A549 (cell line): ENCODE measurements at regions not wholly inside any gene's neighbourhood (a gene's known extent, or its start where the extent isn't known, plus 50 kb on each side); places are given as distances from the start of the nearest gene placed in this dataset.

Source experiments
- ATAC-seq, 2 experiments: fragments of 200-7000 bp in 1 of 2; fragments of >200 bp in 1 of 2; cut with Nextera tagmentation in 1 of 2; cut with Tn5 transposase in 1 of 2; 3 replicates each; pipeline versions ENCODE4 v1.8.0 to v1.9.1; 2018 to 2020; ENCODE audit warnings: mild to moderate bottlenecking in 1 of 2, moderate library complexity in 1 of 2
- CTCF ChIA-PET: fragments of 300-600 bp; sonication (Branson Sonifier 250); formaldehyde crosslinking; extraction: SDS; loops from one replicate; lab custom pipeline; 2021; ENCODE audit warnings: antibody characterized with exemption, inconsistent platforms; lab: Yijun Ruan, JAX
- POLR2A ChIA-PET: fragments of 350-600 bp; formaldehyde crosslinking; extraction: SDS; loops from one replicate; lab custom pipeline; 2021; ENCODE audit warnings: antibody characterized with exemption, inconsistent platforms; lab: Yijun Ruan, JAX
- DNase-seq, 2 experiments: peaks; one replicate each; pipeline versions ENCODE4 v3.0.0 to v3.0.0-alpha.2; 2011 to 2016; ENCODE audit warnings: low read depth in 1 of 2, low spot score in 1 of 2
- FAIRE-seq: peaks from 2 replicates; lab custom pipeline; 2011; peaks lifted over from hg19 to GRCh38; lab: Jason Lieb, UNC
- H3K27ac ChIP-seq, 2 experiments: fragments of >200 bp; sonication (Bioruptor Twin); formaldehyde crosslinking; 3 replicates each; pipeline ENCODE4 v1.5.1; 2016 to 2017
- H3K4me1 ChIP-seq: fragments of >200 bp; sonication (Bioruptor Twin); formaldehyde crosslinking; 3 replicates; pipeline ENCODE4 v1.6.1; 2016
- H3K4me2 ChIP-seq: fragments of >200 bp; sonication (Bioruptor Twin); formaldehyde crosslinking; 3 replicates; pipeline ENCODE4 v1.6.1; 2016
- H3K4me3 ChIP-seq: fragments of >200 bp; sonication (Bioruptor Twin); formaldehyde crosslinking; 3 replicates; pipeline ENCODE4 v1.5.1; 2016
- H3K9me3 ChIP-seq: fragments of >200 bp; sonication (Bioruptor Twin); formaldehyde crosslinking; 3 replicates; pipeline ENCODE4 v1.6.1; 2016
- BHLHE40 ChIP-seq: IDR thresholded peaks from 2 replicates; pipeline ENCODE4 v1.6.1; 2012; ENCODE audit warnings: low read depth, low read length, inconsistent platforms
- CBX2 ChIP-seq: fragments of 200-600 bp; sonication (generic); IDR thresholded peaks from 2 replicates; pipeline ENCODE4 v1.6.1; 2016; ENCODE audit warnings: low read depth, mild to moderate bottlenecking, borderline replicate concordance
- CBX8 ChIP-seq: fragments of 200-600 bp; sonication (generic); IDR thresholded peaks from 2 replicates; pipeline ENCODE4 v1.6.1; 2016
- CHD4 ChIP-seq: fragments of 200-600 bp; sonication (generic); IDR thresholded peaks from 2 replicates; pipeline ENCODE4 v1.6.1; 2016; ENCODE audit warnings: antibody characterized with exemption, mild to moderate bottlenecking, borderline replicate concordance
- EP300 ChIP-seq, 2 experiments: fragments of >200 bp; sonication (Bioruptor Twin); formaldehyde crosslinking; IDR thresholded peaks; 2 replicates in 1 of 2; 3 replicates in 1 of 2; pipeline ENCODE4 v1.6.1; 2016 to 2017
- ESRRA ChIP-seq: fragments of 150-350 bp; IDR thresholded peaks from 2 replicates; pipeline ENCODE4 v1.6.1; 2014; ENCODE audit warnings: mild to moderate bottlenecking, low read length, borderline replicate concordance
- HDAC2 ChIP-seq: fragments of 200-600 bp; sonication (generic); IDR thresholded peaks from 2 replicates; pipeline ENCODE4 v1.6.1; 2016
- HOXB13 ChIP-seq: fragments of 250-450 bp; sonication (Bioruptor Pico); IDR thresholded peaks from 2 replicates; pipeline ENCODE4 v1.5.0; 2020; ENCODE audit warnings: low read depth, mild to moderate bottlenecking, moderate library complexity
- HOXB5 ChIP-seq: fragments of 250-450 bp; sonication (Bioruptor Pico); IDR thresholded peaks from 2 replicates; pipeline ENCODE4 v1.5.0; 2020; ENCODE audit warnings: mild to moderate bottlenecking, moderate library complexity
- JUN ChIP-seq, 2 experiments: fragments of >200 bp; sonication (Bioruptor Twin); formaldehyde crosslinking; IDR thresholded peaks; 2 replicates in 1 of 2; 3 replicates in 1 of 2; pipeline ENCODE4 v1.6.1; 2016 to 2017
- MAFK ChIP-seq: fragments of 450-650 bp; IDR thresholded peaks from 2 replicates; pipeline ENCODE4 v1.6.1; 2014; ENCODE audit not compliant: partially characterized antibody
- MAZ ChIP-seq: fragments of 150-350 bp; IDR thresholded peaks from 2 replicates; pipeline ENCODE4 v1.6.1; 2014; ENCODE audit warnings: antibody characterized with exemption, low read depth, low read length, borderline replicate concordance
- NR3C1 ChIP-seq: fragments of >200 bp; sonication (Bioruptor Twin); formaldehyde crosslinking; IDR thresholded peaks from 3 replicates; pipeline ENCODE4 v1.6.1; 2017
- PHF8 ChIP-seq: fragments of 200-600 bp; sonication (generic); IDR thresholded peaks from 2 replicates; pipeline ENCODE4 v1.6.1; 2016; ENCODE audit warnings: low read depth, mild to moderate bottlenecking, antibody characterized with exemption, moderate library complexity, borderline replicate concordance
- POLR2A ChIP-seq: IDR thresholded peaks from 2 replicates; pipeline ENCODE4 v1.6.1; 2012; ENCODE audit warnings: mild to moderate bottlenecking, low read length
- RAD21 ChIP-seq, 2 experiments: fragments of >200 bp in 1 of 2; sonication (Bioruptor Twin) in 1 of 2; formaldehyde crosslinking in 1 of 2; IDR thresholded peaks in 1 of 2; conservative IDR thresholded peaks in 1 of 2; 2 replicates in 1 of 2; 3 replicates in 1 of 2; pipeline ENCODE4 v1.6.1; 2012 to 2018; ENCODE audit warnings: inconsistent platforms in 1 of 2
- RNF2 ChIP-seq: fragments of 200-600 bp; sonication (generic); IDR thresholded peaks from 2 replicates; pipeline ENCODE4 v1.6.1; 2016; ENCODE audit warnings: low read depth, mild to moderate bottlenecking, antibody characterized with exemption, moderate library complexity, borderline replicate concordance
- SREBF2 ChIP-seq: fragments of 450-650 bp; IDR thresholded peaks from 2 replicates; pipeline ENCODE4 v1.6.1; 2014; ENCODE audit warnings: mild to moderate bottlenecking, moderate library complexity
- TFCP2L1 ChIP-seq: fragments of 250-450 bp; sonication (Bioruptor Pico); IDR thresholded peaks from 2 replicates; pipeline ENCODE4 v1.5.0; 2021; ENCODE audit warnings: mild to moderate bottlenecking
- ZFP36 ChIP-seq: fragments of 450-650 bp; IDR thresholded peaks from 2 replicates; pipeline ENCODE4 v1.6.1; 2014; ENCODE audit warnings: borderline replicate concordance; ENCODE audit not compliant: partially characterized antibody
- ZNF302 ChIP-seq: fragments of 250-450 bp; sonication (Bioruptor Pico); IDR thresholded peaks from 2 replicates; pipeline ENCODE4 v1.9.0; 2021; ENCODE audit warnings: inconsistent platforms, mild to moderate bottlenecking, moderate library complexity
- WGBS: methylation state at CpG from one replicate; pipeline ENCODE4 v1.1.6; 2017; ENCODE audit errors: missing lambda C conversion rate; 5-methylcytosine and 5-hydroxymethylcytosine counted together
- TF ChIP-seq, protein P1 (sequence below): IDR thresholded peaks from 2 replicates; pipeline ENCODE4 v1.6.1; 2012; ENCODE audit warnings: low read depth, borderline replicate concordance
- TF ChIP-seq, protein P2 (sequence below): fragments of 200-600 bp; sonication (generic); IDR thresholded peaks from 2 replicates; pipeline ENCODE4 v1.6.1; 2016; ENCODE audit warnings: antibody characterized with exemption, mild to moderate bottlenecking, moderate library complexity
- TF ChIP-seq, protein P3 (sequence below): fragments of 250-450 bp; sonication (Bioruptor Pico); IDR thresholded peaks from 2 replicates; pipeline ENCODE4 v1.5.0; 2020; ENCODE audit warnings: low read depth, mild to moderate bottlenecking, moderate library complexity
- TF ChIP-seq, protein P4 (sequence below): fragments of >200 bp; sonication (Bioruptor Twin); formaldehyde crosslinking; IDR thresholded peaks from 2 replicates; pipeline ENCODE4 v1.6.1; 2016
- TF ChIP-seq, protein P5 (sequence below): fragments of 250-450 bp; sonication (Bioruptor Pico); IDR thresholded peaks from 2 replicates; pipeline ENCODE4 v1.5.0; 2021; ENCODE audit warnings: mild to moderate bottlenecking, moderate library complexity, borderline replicate concordance
- TF ChIP-seq, protein P6 (sequence below): fragments of 450-650 bp; IDR thresholded peaks from 2 replicates; pipeline ENCODE4 v1.6.1; 2014; ENCODE audit warnings: antibody characterized with exemption

DNA sequence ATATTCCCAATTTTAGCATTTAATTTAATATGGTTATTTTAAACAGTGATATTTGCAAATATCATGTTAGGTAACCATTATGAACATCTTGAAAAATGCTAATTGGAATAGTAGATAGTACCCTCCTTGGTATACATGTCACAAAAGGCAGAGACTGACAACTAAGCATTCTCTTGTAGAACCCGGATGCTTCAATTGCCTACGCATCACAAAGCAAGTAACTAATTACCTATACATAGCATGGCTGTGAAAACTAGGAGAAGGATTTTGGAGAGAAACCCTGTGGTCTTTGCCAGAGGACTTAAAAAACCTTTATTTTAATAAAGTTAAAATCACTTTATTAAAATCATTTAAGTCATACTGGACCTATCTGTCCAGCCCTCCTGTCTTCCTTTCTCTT, 764.1 kb upstream of the TENM3 start:
- Histone ChIP-seq H3K27ac (no peak overlapping the region), H3K4me3 (no peak overlapping the region), H3K9me3 (no peaks in the 10 kb centered on the region), H3K4me2 (no peak overlapping the region), H3K4me1 (no peaks in the 10 kb centered on the region)
- DNase-seq (no peak), FAIRE-seq (no peak), ATAC-seq (no peak)
- TF ChIP-seq SREBF2 (no peak), HOXB13 (CRISPR knock-in tag) (no peak), RNF2 (no peak), CBX8 (no peak), RAD21 (conservative IDR thresholded peaks at IDR 0.05 in 1 of 2, IDR thresholded peaks at IDR 0.05 in 1 of 2) (no peak), JUN (IDR thresholded peaks at IDR 0.05) (no peak), PHF8 (no peak), ESRRA (no peak), ZFP36 (no peak), POLR2A (no peak), BHLHE40 (no peak)
- TF ChIP-seq, protein P1, sequence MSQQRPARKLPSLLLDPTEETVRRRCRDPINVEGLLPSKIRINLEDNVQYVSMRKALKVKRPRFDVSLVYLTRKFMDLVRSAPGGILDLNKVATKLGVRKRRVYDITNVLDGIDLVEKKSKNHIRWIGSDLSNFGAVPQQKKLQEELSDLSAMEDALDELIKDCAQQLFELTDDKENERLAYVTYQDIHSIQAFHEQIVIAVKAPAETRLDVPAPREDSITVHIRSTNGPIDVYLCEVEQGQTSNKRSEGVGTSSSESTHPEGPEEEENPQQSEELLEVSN, result no peak
- TF ChIP-seq, protein P2, sequence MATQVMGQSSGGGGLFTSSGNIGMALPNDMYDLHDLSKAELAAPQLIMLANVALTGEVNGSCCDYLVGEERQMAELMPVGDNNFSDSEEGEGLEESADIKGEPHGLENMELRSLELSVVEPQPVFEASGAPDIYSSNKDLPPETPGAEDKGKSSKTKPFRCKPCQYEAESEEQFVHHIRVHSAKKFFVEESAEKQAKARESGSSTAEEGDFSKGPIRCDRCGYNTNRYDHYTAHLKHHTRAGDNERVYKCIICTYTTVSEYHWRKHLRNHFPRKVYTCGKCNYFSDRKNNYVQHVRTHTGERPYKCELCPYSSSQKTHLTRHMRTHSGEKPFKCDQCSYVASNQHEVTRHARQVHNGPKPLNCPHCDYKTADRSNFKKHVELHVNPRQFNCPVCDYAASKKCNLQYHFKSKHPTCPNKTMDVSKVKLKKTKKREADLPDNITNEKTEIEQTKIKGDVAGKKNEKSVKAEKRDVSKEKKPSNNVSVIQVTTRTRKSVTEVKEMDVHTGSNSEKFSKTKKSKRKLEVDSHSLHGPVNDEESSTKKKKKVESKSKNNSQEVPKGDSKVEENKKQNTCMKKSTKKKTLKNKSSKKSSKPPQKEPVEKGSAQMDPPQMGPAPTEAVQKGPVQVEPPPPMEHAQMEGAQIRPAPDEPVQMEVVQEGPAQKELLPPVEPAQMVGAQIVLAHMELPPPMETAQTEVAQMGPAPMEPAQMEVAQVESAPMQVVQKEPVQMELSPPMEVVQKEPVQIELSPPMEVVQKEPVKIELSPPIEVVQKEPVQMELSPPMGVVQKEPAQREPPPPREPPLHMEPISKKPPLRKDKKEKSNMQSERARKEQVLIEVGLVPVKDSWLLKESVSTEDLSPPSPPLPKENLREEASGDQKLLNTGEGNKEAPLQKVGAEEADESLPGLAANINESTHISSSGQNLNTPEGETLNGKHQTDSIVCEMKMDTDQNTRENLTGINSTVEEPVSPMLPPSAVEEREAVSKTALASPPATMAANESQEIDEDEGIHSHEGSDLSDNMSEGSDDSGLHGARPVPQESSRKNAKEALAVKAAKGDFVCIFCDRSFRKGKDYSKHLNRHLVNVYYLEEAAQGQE, result no peak
- TF ChIP-seq, protein P3, sequence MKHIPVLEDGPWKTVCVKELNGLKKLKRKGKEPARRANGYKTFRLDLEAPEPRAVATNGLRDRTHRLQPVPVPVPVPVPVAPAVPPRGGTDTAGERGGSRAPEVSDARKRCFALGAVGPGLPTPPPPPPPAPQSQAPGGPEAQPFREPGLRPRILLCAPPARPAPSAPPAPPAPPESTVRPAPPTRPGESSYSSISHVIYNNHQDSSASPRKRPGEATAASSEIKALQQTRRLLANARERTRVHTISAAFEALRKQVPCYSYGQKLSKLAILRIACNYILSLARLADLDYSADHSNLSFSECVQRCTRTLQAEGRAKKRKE (CRISPR knock-in tag), result no peak
- TF ChIP-seq, protein P4, sequence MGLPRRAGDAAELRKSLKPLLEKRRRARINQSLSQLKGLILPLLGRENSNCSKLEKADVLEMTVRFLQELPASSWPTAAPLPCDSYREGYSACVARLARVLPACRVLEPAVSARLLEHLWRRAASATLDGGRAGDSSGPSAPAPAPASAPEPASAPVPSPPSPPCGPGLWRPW, result no peak
- WGBS, result 53% methylated on average over 2 of the region's 2 CpGs
- POLR2A ChIA-PET, result interaction anchor here (0.5 kb wide), 1 partner anchor 11 kb away, joined by 3 read pairs; no protein-coding TSS in a partner anchor
- CTCF ChIA-PET, result no interaction called here

DNA sequence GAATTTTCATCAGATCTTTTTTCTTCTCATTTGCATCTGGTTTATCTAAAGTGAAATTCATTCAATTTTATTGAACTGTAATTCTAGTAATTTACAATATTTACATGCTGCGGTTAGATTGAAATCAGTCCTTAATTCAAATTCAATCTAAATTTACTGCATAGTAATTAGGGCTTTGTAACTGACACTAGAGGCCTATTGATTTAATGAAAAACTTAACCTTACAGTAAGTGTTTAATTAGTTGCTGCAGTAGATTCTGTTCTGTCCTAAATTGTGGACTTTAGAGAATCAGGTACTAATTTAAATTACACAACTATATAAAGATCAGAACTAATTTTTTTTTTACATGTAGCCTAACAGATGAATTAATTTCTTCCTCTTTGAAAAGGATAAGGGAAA, 758.8 kb upstream of the TENM3 start:
- Histone ChIP-seq H3K4me1 (no peaks in the 10 kb centered on the region), H3K4me2 (no peak overlapping the region), H3K27ac (no peak overlapping the region), H3K4me3 (no peak overlapping the region), H3K9me3 (no peaks in the 10 kb centered on the region)
- WGBS, result 73% methylated on average over 1 of the region's 1 CpG
- ATAC-seq (no peak), FAIRE-seq (no peak), DNase-seq (no peak)
- ChIA-PET POLR2A (no interaction called here), CTCF (interaction anchor here (0.7 kb wide), 1 partner anchor 182 kb away, joined by 3 read pairs; no protein-coding TSS in a partner anchor)
- no peak for TF ChIP-seq HDAC2
- TF ChIP-seq TFCP2L1 (CRISPR knock-in tag), result no peak
- no peak for TF ChIP-seq CHD4
- TF ChIP-seq HOXB5, result no peak
- TF ChIP-seq MAFK, result no peak
- no peak for TF ChIP-seq EP300 (IDR thresholded peaks at IDR 0.05)
- TF ChIP-seq, protein P5, sequence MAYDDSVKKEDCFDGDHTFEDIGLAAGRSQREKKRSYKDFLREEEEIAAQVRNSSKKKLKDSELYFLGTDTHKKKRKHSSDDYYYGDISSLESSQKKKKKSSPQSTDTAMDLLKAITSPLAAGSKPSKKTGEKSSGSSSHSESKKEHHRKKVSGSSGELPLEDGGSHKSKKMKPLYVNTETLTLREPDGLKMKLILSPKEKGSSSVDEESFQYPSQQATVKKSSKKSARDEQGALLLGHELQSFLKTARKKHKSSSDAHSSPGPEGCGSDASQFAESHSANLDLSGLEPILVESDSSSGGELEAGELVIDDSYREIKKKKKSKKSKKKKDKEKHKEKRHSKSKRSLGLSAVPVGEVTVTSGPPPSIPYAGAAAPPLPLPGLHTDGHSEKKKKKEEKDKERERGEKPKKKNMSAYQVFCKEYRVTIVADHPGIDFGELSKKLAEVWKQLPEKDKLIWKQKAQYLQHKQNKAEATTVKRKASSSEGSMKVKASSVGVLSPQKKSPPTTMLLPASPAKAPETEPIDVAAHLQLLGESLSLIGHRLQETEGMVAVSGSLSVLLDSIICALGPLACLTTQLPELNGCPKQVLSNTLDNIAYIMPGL, result no peak
- TF ChIP-seq ESRRA, result no peak
- no peak for TF ChIP-seq JUN (IDR thresholded peaks at IDR 0.05)
- TF ChIP-seq CBX2, result no peak
- TF ChIP-seq, protein P1, result no peak
- TF ChIP-seq, protein P6, sequence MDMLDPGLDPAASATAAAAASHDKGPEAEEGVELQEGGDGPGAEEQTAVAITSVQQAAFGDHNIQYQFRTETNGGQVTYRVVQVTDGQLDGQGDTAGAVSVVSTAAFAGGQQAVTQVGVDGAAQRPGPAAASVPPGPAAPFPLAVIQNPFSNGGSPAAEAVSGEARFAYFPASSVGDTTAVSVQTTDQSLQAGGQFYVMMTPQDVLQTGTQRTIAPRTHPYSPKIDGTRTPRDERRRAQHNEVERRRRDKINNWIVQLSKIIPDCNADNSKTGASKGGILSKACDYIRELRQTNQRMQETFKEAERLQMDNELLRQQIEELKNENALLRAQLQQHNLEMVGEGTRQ, result no peak
- TF ChIP-seq, protein P3 (CRISPR knock-in tag), result no peak
- TF ChIP-seq MAZ, result no peak
- no peak for TF ChIP-seq NR3C1
- no peak for TF ChIP-seq RNF2
- TF ChIP-seq, protein P4, result no peak
- TF ChIP-seq ZNF302 (CRISPR knock-in tag), result no peak
